C4-2B (cell line): ENCODE measurements at regions not wholly inside any gene's neighbourhood (a gene's known extent, or its start where the extent isn't known, plus 50 kb on each side); places are given as distances from the start of the nearest gene placed in this dataset.

Experiments
- CTCF ChIP-seq: fragments of 450-650 bp; conservative IDR thresholded peaks from 2 replicates; pipeline ENCODE4 v1.5.1; 2017; ENCODE audit warnings: mild to moderate bottlenecking
- ZFX ChIP-seq: fragments of 450-650 bp; IDR thresholded peaks from 2 replicates; pipeline ENCODE4 v1.6.1; 2017

GRCh38 chr9:106779796-106780195 is 83.2 kb upstream of the ZNF462 start:
- no peak for TF ChIP-seq CTCF
- no peak for TF ChIP-seq ZFX
